ENCODE measurements at regions not wholly inside any gene's neighbourhood (a gene's known extent, or its start where the extent isn't known, plus 50 kb on each side); places are given as distances from the start of the nearest gene placed in this dataset.

- H3K4me3 ChIP-seq (ENCODE audit: low read depth, low read length): no peak overlapping the region
- no peak for TF ChIP-seq CTCF (IDR thresholded peaks at IDR 0.05; ENCODE audit: borderline replicate concordance, insufficient read depth, low read depth, low read length)
Measured at GRCh38 chr6:91781946-91782345, 1195.1 kb upstream of the MAP3K7 start.

DNA sequence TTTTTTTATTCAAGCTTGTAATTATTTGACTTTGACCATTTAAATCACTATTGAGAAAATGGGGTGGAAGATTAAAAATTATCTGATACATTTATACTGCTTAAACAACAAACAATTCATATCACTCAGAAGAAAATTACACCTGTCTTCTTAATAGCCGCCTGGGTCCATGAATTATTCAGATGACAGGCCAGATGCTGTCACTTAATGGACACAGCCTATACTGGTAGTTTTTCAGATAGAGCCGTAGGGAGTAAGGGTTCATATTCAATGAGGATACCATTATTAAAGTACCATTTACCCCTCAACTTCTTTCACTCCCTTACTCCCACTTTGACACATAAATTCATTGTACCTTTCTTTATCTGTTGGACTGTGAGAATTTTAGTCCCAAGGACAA, 1193.4 kb upstream of the MAP3K7 start:
- TF ChIP-seq CTCF (IDR thresholded peaks at IDR 0.05; ENCODE audit: borderline replicate concordance, insufficient read depth, low read depth, low read length): no peak
- H3K4me3 ChIP-seq (ENCODE audit: low read depth, low read length): no peak overlapping the region

- no peak for TF ChIP-seq CTCF (IDR thresholded peaks at IDR 0.05; ENCODE audit: borderline replicate concordance, insufficient read depth, low read depth, low read length)
- H3K4me3 ChIP-seq (ENCODE audit: low read depth, low read length): no peak overlapping the region
Measured at GRCh38 chr6:91761621-91762020, 1174.7 kb upstream of the MAP3K7 start.

- H3K4me3 ChIP-seq (ENCODE audit: low read depth, low read length): no peak overlapping the region
- TF ChIP-seq CTCF (IDR thresholded peaks at IDR 0.05; ENCODE audit: borderline replicate concordance, insufficient read depth, low read depth, low read length): no peak
Measured at GRCh38 chr6:91754691-91755090, 1167.8 kb upstream of the MAP3K7 start.

DNA sequence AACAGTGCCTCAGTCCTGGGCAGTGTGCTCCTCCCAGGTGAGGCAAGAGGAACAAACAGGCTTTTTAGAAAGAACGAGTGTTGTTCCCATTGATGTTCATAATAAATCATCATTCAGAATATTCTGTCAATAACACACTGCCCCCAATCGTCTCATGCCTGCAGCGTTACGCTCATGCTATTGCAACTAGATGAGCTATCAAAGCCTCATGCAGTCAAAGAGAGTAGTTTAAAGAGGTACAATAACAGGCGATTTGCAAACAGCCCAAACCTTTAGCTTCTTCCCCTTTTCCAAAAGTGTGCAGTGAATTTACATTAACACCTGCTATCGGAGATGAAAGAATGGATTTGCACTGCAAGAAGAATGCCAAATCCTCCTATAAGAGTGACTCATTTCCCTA, 1164.7 kb upstream of the MAP3K7 start:
- TF ChIP-seq CTCF (IDR thresholded peaks at IDR 0.05; ENCODE audit: borderline replicate concordance, insufficient read depth, low read depth, low read length): no peak

DNA sequence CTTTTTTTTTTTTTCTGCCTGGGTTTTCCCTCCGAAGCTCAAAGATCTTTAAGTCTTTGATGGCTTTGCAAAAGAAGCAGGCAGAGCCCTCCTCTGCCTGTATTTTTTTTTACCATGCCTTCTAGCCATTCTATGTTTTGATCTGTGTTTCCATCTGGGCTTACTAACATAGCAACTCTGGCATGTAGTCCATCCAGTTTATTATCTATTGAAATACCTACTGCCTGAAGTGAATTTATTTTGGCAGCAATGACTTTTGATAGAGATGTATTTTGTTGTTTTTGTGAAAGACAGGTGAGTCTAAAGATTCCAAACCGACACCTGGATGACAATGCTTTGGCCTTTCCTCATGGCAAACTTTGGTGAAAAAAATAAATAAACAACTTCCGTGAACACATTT, 1157.7 kb upstream of the MAP3K7 start:
- no peak for TF ChIP-seq CTCF (IDR thresholded peaks at IDR 0.05; ENCODE audit: borderline replicate concordance, insufficient read depth, low read depth, low read length)
- H3K4me3 ChIP-seq (ENCODE audit: low read depth, low read length): no peak overlapping the region

More for the DNA sequence above, 1164.7 kb upstream of the MAP3K7 start:
- H3K4me3 ChIP-seq (ENCODE audit: low read depth, low read length): no peak overlapping the region

GRCh38 chr6:91743756-91744155, 1156.9 kb upstream of the MAP3K7 start:
- H3K4me3 ChIP-seq (ENCODE audit: low read depth, low read length): no peak overlapping the region
- TF ChIP-seq CTCF (IDR thresholded peaks at IDR 0.05; ENCODE audit: borderline replicate concordance, insufficient read depth, low read depth, low read length): no peak

Data from GM12875 (cell line).